A673 (cell line): ENCODE measurements at regions not wholly inside any gene's neighbourhood (a gene's known extent, or its start where the extent isn't known, plus 50 kb on each side); places are given as distances from the start of the nearest gene placed in this dataset.

Source experiments
- BruUV-seq: library from RNA; stranded (reverse); fragments of 400-500 nt; replicated peaks from 2 replicates; lab custom pipeline; 2021; lab: Mats Ljungman, UMichigan
- CTCF ChIA-PET: fragments of 300-600 bp; sonication (Branson Sonifier 250); formaldehyde crosslinking; loops from one replicate; lab custom pipeline; 2022; ENCODE audit warnings: antibody characterized with exemption; lab: Charles Lee
- POLR2A ChIA-PET: fragments of 300-600 bp; sonication (Branson Sonifier 250); formaldehyde crosslinking; loops from one replicate; lab custom pipeline; 2022; ENCODE audit warnings: antibody characterized with exemption; ENCODE audit not compliant: low non-redundant PET; lab: Charles Lee
- DNase-seq: peaks from one replicate; pipeline ENCODE4 v3.0.0-alpha.2; 2015; ENCODE audit warnings: low spot score
- H3K27ac ChIP-seq: fragments of 200-600 bp; sonication (generic); 2 replicates; pipeline ENCODE4 v1.5.1; 2016; ENCODE audit warnings: mixed run types, low read depth, mild to moderate bottlenecking, mixed read lengths, antibody characterized with exemption, low read length; ENCODE audit not compliant: poor library complexity, severe bottlenecking
- H3K27me3 ChIP-seq: fragments of 200-600 bp; sonication (generic); replicated peaks from 2 replicates; pipeline ENCODE4 v1.6.1; 2017; ENCODE audit warnings: mixed run types, low read depth, mild to moderate bottlenecking, mixed read lengths, antibody characterized with exemption, low read length; ENCODE audit not compliant: insufficient read depth, poor library complexity
- H3K36me3 ChIP-seq: fragments of 200-600 bp; sonication (generic); 2 replicates; pipeline ENCODE4 v1.6.1; 2016; ENCODE audit warnings: mixed run types, mild to moderate bottlenecking, mixed read lengths, antibody characterized with exemption, low read length; ENCODE audit not compliant: insufficient read depth, poor library complexity, severe bottlenecking
- H3K4me1 ChIP-seq: fragments of 200-600 bp; sonication (generic); 2 replicates; pipeline ENCODE4 v1.6.1; 2017; ENCODE audit warnings: mixed run types, mild to moderate bottlenecking, mixed read lengths, antibody characterized with exemption, low read length; ENCODE audit not compliant: insufficient read depth, poor library complexity, severe bottlenecking
- H3K4me3 ChIP-seq: fragments of 200-600 bp; sonication (generic); 2 replicates; pipeline ENCODE4 v1.5.1; 2016; ENCODE audit warnings: low read depth, mixed run types, mild to moderate bottlenecking, mixed read lengths, low read length; ENCODE audit not compliant: poor library complexity, severe bottlenecking
- H3K9me3 ChIP-seq: fragments of 200-600 bp; sonication (generic); 2 replicates; pipeline ENCODE4 v1.6.1; 2016; ENCODE audit warnings: mixed run types, low read depth, mild to moderate bottlenecking, mixed read lengths, antibody characterized with exemption, low read length; ENCODE audit not compliant: poor library complexity, severe bottlenecking
- EZH2 ChIP-seq: fragments of 200-600 bp; sonication (generic); IDR thresholded peaks from 2 replicates; pipeline ENCODE4 v1.6.1; 2017; ENCODE audit warnings: borderline replicate concordance, low read depth, mild to moderate bottlenecking, mixed read lengths, antibody characterized with exemption, low read length; ENCODE audit not compliant: poor library complexity, severe bottlenecking
- intact Hi-C: fragments of 100-400 bp; cut with micrococcal nuclease; formaldehyde crosslinking; loops from one replicate; pipeline ENCODE4 v1.10.0; 2022; ENCODE audit not compliant: unreplicated experiment
- TF ChIP-seq, protein P1 (sequence below): fragments of 300-800, 200-600 bp; sonication (generic); conservative IDR thresholded peaks from 2 replicates; pipeline ENCODE4 v1.5.1; 2017; ENCODE audit warnings: low read depth, mild to moderate bottlenecking, antibody characterized with exemption, low read length, moderate library complexity, mixed read lengths

- H3K9me3 ChIP-seq = no peaks in the 10 kb centered on the region
- peaks cover 11% of the 10 kb centered on the region for H3K27me3 ChIP-seq
- H3K27ac ChIP-seq = no peak overlapping the region
- no peaks in the 10 kb centered on the region for H3K36me3 ChIP-seq
- no peak for TF ChIP-seq EZH2
- TF ChIP-seq, protein P1, sequence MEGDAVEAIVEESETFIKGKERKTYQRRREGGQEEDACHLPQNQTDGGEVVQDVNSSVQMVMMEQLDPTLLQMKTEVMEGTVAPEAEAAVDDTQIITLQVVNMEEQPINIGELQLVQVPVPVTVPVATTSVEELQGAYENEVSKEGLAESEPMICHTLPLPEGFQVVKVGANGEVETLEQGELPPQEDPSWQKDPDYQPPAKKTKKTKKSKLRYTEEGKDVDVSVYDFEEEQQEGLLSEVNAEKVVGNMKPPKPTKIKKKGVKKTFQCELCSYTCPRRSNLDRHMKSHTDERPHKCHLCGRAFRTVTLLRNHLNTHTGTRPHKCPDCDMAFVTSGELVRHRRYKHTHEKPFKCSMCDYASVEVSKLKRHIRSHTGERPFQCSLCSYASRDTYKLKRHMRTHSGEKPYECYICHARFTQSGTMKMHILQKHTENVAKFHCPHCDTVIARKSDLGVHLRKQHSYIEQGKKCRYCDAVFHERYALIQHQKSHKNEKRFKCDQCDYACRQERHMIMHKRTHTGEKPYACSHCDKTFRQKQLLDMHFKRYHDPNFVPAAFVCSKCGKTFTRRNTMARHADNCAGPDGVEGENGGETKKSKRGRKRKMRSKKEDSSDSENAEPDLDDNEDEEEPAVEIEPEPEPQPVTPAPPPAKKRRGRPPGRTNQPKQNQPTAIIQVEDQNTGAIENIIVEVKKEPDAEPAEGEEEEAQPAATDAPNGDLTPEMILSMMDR = no peak
- intact Hi-C loops = no loop called here
- no TSS peak for BruUV-seq
- H3K4me1 ChIP-seq = no peaks in the 10 kb centered on the region
- CTCF ChIA-PET = no interaction called here
- no peak for DNase-seq
- no peak overlapping the region for H3K4me3 ChIP-seq
- POLR2A ChIA-PET = no interaction called here
These were observed 407.3 kb downstream of the TMEM135 start for GRCh38 chr11:87444993-87445392.

- Histone ChIP-seq H3K27ac (no peak overlapping the region), H3K36me3 (no peaks in the 10 kb centered on the region), H3K4me3 (no peak overlapping the region), H3K9me3 (no peaks in the 10 kb centered on the region), H3K4me1 (no peaks in the 10 kb centered on the region), H3K27me3 (peaks cover 9% of the 10 kb centered on the region)
- ChIA-PET POLR2A (no interaction called here), CTCF (no interaction called here)
- BruUV-seq = no TSS peak
- TF ChIP-seq EZH2 = no peak
- TF ChIP-seq, protein P1 = no peak
- intact Hi-C loops = no loop called here
- no peak for DNase-seq
These were observed 406.0 kb downstream of the TMEM135 start for GRCh38 chr11:87443707-87444106.

DNA sequence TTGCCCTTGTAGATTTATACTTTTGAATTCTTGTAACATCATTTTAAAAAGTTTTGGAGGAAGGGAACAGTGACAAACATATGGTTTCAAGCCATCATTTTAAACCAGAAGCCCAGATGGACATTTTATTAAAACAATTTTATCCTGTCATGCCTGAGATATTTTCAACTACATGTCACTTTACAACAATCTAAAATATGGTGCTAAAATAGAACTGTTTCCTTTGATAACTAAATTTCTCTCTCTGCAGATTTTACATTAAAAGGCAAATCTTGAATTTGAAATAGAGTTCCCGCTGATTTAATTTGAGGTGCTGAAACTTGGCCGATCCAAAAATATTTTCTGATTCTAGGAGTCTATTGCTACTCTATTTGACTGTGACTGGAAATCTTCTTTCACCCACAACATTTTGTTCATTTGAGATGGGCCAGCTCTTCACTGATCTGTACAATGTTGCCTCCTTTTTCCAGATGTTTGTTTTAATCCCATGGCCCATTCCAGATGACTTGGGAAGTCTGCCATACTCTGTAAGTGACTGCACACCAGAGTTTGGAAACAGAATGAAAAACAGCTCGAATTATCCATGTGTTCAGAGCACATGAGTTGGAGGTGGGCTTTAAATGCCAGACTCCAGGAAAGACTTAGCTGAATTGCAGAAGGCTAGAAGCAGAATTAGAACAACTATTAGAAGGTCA is 402.5 kb downstream of the TMEM135 start:
- no peak overlapping the region for H3K4me3 ChIP-seq
- DNase-seq = no peak
- TF ChIP-seq EZH2 = no peak
- TF ChIP-seq, protein P1 = no peak
- no TSS peak for BruUV-seq
- H3K9me3 ChIP-seq = no peaks in the 10 kb centered on the region
- H3K27ac ChIP-seq = no peak overlapping the region
- intact Hi-C loops = no loop called here
- peaks cover 3% of the 10 kb centered on the region for H3K27me3 ChIP-seq
- H3K4me1 ChIP-seq = no peaks in the 10 kb centered on the region
- POLR2A ChIA-PET = interaction anchor here (0.7 kb wide), 1 partner anchor 257 kb away, joined by 3 read pairs; no protein-coding TSS in a partner anchor
- CTCF ChIA-PET = no interaction called here
- H3K36me3 ChIP-seq = no peaks in the 10 kb centered on the region
